Activated naive CD4-positive, alpha-beta T cell treated with anti-CD3 and anti-CD28 coated beads, Interleukin-2, amount 10 ng/mL, durations not matched to agents 7 days and 5 days (primary cell): ENCODE measurements at regions not wholly inside any gene's neighbourhood (a gene's known extent, or its start where the extent isn't known, plus 50 kb on each side); places are given as distances from the start of the nearest gene placed in this dataset.

Experiments used
- CTCF ChIA-PET: fragments of 350-600 bp; sonication (Branson Sonifier 250); formaldehyde crosslinking; loops from one replicate; lab custom pipeline; 2021; ENCODE audit warnings: antibody characterized with exemption; lab: Charles Lee
- DNase-seq: peaks from one replicate; pipeline ENCODE4 v3.0.0-alpha.2; 2020
- H3K27ac Mint-ChIP-seq: one replicate; pipeline ENCODE4 v1.8.0; 2021; ENCODE audit warnings: mild to moderate bottlenecking, moderate library complexity, mixed read lengths
- H3K27me3 Mint-ChIP-seq: one replicate; pipeline ENCODE4 v1.8.0; 2021; ENCODE audit warnings: mild to moderate bottlenecking, mixed read lengths
- H3K36me3 Mint-ChIP-seq: one replicate; pipeline ENCODE4 v1.8.0; 2021; ENCODE audit warnings: mixed read lengths
- H3K4me1 Mint-ChIP-seq: one replicate; pipeline ENCODE4 v1.8.0; 2021; ENCODE audit warnings: mixed read lengths
- H3K4me3 Mint-ChIP-seq: one replicate; pipeline ENCODE4 v1.8.0; 2021; ENCODE audit warnings: mild to moderate bottlenecking, moderate library complexity, mixed read lengths
- H3K9me3 Mint-ChIP-seq: one replicate; pipeline ENCODE4 v1.8.0; 2021; ENCODE audit warnings: mixed read lengths

GRCh38 chr11:70606951-70607330 lies 208.6 kb downstream of the CTTN start:
- H3K4me3 Mint-ChIP-seq, result no peak overlapping the region
- H3K27ac Mint-ChIP-seq, result no peak overlapping the region
- no peak for DNase-seq
- no peaks in the 10 kb centered on the region for H3K36me3 Mint-ChIP-seq
- no peaks in the 10 kb centered on the region for H3K4me1 Mint-ChIP-seq
- CTCF ChIA-PET, result no interaction called here
- no peaks in the 10 kb centered on the region for H3K9me3 Mint-ChIP-seq
- H3K27me3 Mint-ChIP-seq, result peaks cover 38% of the 10 kb centered on the region

GRCh38 chr11:70607561-70607960 lies 209.2 kb downstream of the CTTN start:
- no peak for DNase-seq
- H3K9me3 Mint-ChIP-seq, result no peaks in the 10 kb centered on the region
- no peaks in the 10 kb centered on the region for H3K4me1 Mint-ChIP-seq
- CTCF ChIA-PET, result no interaction called here
- H3K27ac Mint-ChIP-seq, result no peak overlapping the region
- H3K4me3 Mint-ChIP-seq, result no peak overlapping the region
- H3K36me3 Mint-ChIP-seq, result no peaks in the 10 kb centered on the region
- peaks cover 38% of the 10 kb centered on the region for H3K27me3 Mint-ChIP-seq

GRCh38 chr11:70608568-70609470 lies 210.5 kb downstream of the CTTN start:
- Mint-ChIP-seq H3K27me3 (peaks cover 36% of the 10 kb centered on the region), H3K4me3 (no peak overlapping the region), H3K36me3 (no peaks in the 10 kb centered on the region), H3K27ac (no peak overlapping the region), H3K9me3 (no peaks in the 10 kb centered on the region), H3K4me1 (no peaks in the 10 kb centered on the region)
- DNase-seq, result no peak
- CTCF ChIA-PET, result no interaction called here

GRCh38 chr11:70610566-70611565 lies 212.5 kb downstream of the CTTN start:
- H3K4me3 Mint-ChIP-seq, result no peak overlapping the region
- peaks cover 31% of the 10 kb centered on the region for H3K27me3 Mint-ChIP-seq
- H3K27ac Mint-ChIP-seq, result no peak overlapping the region
- no peaks in the 10 kb centered on the region for H3K9me3 Mint-ChIP-seq
- DNase-seq, result no peak
- no peaks in the 10 kb centered on the region for H3K4me1 Mint-ChIP-seq
- CTCF ChIA-PET, result no interaction called here
- no peaks in the 10 kb centered on the region for H3K36me3 Mint-ChIP-seq

- no peak overlapping the region for H3K27ac Mint-ChIP-seq
- CTCF ChIA-PET, result no interaction called here
- H3K4me1 Mint-ChIP-seq, result no peaks in the 10 kb centered on the region
- peaks cover 27% of the 10 kb centered on the region for H3K27me3 Mint-ChIP-seq
- H3K4me3 Mint-ChIP-seq, result no peak overlapping the region
- no peaks in the 10 kb centered on the region for H3K36me3 Mint-ChIP-seq
- no peaks in the 10 kb centered on the region for H3K9me3 Mint-ChIP-seq
- no peak for DNase-seq
Observed at GRCh38 chr11:70611821-70612220, 213.5 kb downstream of the CTTN start.

GRCh38 chr11:70612459-70613141 lies 214.3 kb downstream of the CTTN start:
- H3K27ac Mint-ChIP-seq, result no peak overlapping the region
- no peaks in the 10 kb centered on the region for H3K36me3 Mint-ChIP-seq
- CTCF ChIA-PET, result no interaction called here
- no peak overlapping the region for H3K4me3 Mint-ChIP-seq
- H3K4me1 Mint-ChIP-seq, result no peaks in the 10 kb centered on the region
- no peaks in the 10 kb centered on the region for H3K9me3 Mint-ChIP-seq
- peaks cover 27% of the 10 kb centered on the region for H3K27me3 Mint-ChIP-seq
- no peak for DNase-seq

- no peak for DNase-seq
- H3K4me1 Mint-ChIP-seq, result no peaks in the 10 kb centered on the region
- no peak overlapping the region for H3K27ac Mint-ChIP-seq
- no peak overlapping the region for H3K4me3 Mint-ChIP-seq
- H3K27me3 Mint-ChIP-seq, result peaks cover 18% of the 10 kb centered on the region
- no peaks in the 10 kb centered on the region for H3K9me3 Mint-ChIP-seq
- CTCF ChIA-PET, result no interaction called here
- no peaks in the 10 kb centered on the region for H3K36me3 Mint-ChIP-seq
Observed at GRCh38 chr11:70614034-70614681, 215.8 kb downstream of the CTTN start.

- Mint-ChIP-seq H3K27me3 (peaks cover 17% of the 10 kb centered on the region), H3K9me3 (no peaks in the 10 kb centered on the region)
- CTCF ChIA-PET, result no interaction called here
Observed at GRCh38 chr11:70615036-70615875, 216.9 kb downstream of the CTTN start.

GRCh38 chr11:70616317-70616716 lies 218.0 kb downstream of the CTTN start:
- H3K4me1 Mint-ChIP-seq, result no peaks in the 10 kb centered on the region

More at GRCh38 chr11:70615036-70615875, 216.9 kb downstream of the CTTN start:
- H3K27ac Mint-ChIP-seq, result no peak overlapping the region
- no peak for DNase-seq
- no peaks in the 10 kb centered on the region for H3K36me3 Mint-ChIP-seq
- H3K4me1 Mint-ChIP-seq, result no peaks in the 10 kb centered on the region
- no peak overlapping the region for H3K4me3 Mint-ChIP-seq

GRCh38 chr11:70616938-70617654 lies 218.8 kb downstream of the CTTN start:
- no peaks in the 10 kb centered on the region for H3K36me3 Mint-ChIP-seq
- H3K4me1 Mint-ChIP-seq, result no peaks in the 10 kb centered on the region
- no peak overlapping the region for H3K4me3 Mint-ChIP-seq
- no peak for DNase-seq
- H3K27me3 Mint-ChIP-seq, result peaks cover 4% of the 10 kb centered on the region
- no peaks in the 10 kb centered on the region for H3K9me3 Mint-ChIP-seq
- H3K27ac Mint-ChIP-seq, result no peak overlapping the region
- CTCF ChIA-PET, result no interaction called here

More at GRCh38 chr11:70616317-70616716, 218.0 kb downstream of the CTTN start:
- peaks cover 7% of the 10 kb centered on the region for H3K27me3 Mint-ChIP-seq
- CTCF ChIA-PET, result no interaction called here
- H3K9me3 Mint-ChIP-seq, result no peaks in the 10 kb centered on the region
- no peak for DNase-seq
- no peak overlapping the region for H3K27ac Mint-ChIP-seq
- no peaks in the 10 kb centered on the region for H3K36me3 Mint-ChIP-seq
- H3K4me3 Mint-ChIP-seq, result no peak overlapping the region

GRCh38 chr11:70618431-70619101 lies 220.2 kb downstream of the CTTN start:
- CTCF ChIA-PET, result no interaction called here
- Mint-ChIP-seq H3K36me3 (no peaks in the 10 kb centered on the region), H3K27ac (no peak overlapping the region), H3K4me3 (no peak overlapping the region), H3K27me3 (no peaks in the 10 kb centered on the region), H3K4me1 (no peaks in the 10 kb centered on the region), H3K9me3 (no peaks in the 10 kb centered on the region)
- no peak for DNase-seq

GRCh38 chr11:70619591-70619990 lies 221.3 kb downstream of the CTTN start:
- no peaks in the 10 kb centered on the region for H3K4me1 Mint-ChIP-seq
- no peak overlapping the region for H3K4me3 Mint-ChIP-seq
- no peaks in the 10 kb centered on the region for H3K9me3 Mint-ChIP-seq
- H3K36me3 Mint-ChIP-seq, result no peaks in the 10 kb centered on the region
- no peak for DNase-seq
- no peak overlapping the region for H3K27ac Mint-ChIP-seq
- CTCF ChIA-PET, result no interaction called here
- no peaks in the 10 kb centered on the region for H3K27me3 Mint-ChIP-seq
